Glutamatergic neuron (in vitro differentiated cells): ENCODE measurements at regions not wholly inside any gene's neighbourhood (a gene's known extent, or its start where the extent isn't known, plus 50 kb on each side); places are given as distances from the start of the nearest gene placed in this dataset.
A peak's percentile ranks its signal among the peaks of the same experiment; 100 is the strongest.

Source experiments
- DNase-seq: peaks from one replicate; pipeline ENCODE4 v3.0.0; 2022
- H3K27ac Mint-ChIP-seq: one replicate; pipeline ENCODE4 v1.8.0; 2020; ENCODE audit warnings: mild to moderate bottlenecking, mixed read lengths, inconsistent platforms; ENCODE audit not compliant: unreplicated experiment
- H3K27me3 Mint-ChIP-seq: one replicate; pipeline ENCODE4 v1.8.0; 2020; ENCODE audit warnings: mild to moderate bottlenecking, moderate library complexity, mixed read lengths, inconsistent platforms; ENCODE audit not compliant: unreplicated experiment
- H3K36me3 Mint-ChIP-seq: one replicate; pipeline ENCODE4 v1.8.0; 2020; ENCODE audit warnings: mild to moderate bottlenecking, mixed read lengths, inconsistent platforms; ENCODE audit not compliant: unreplicated experiment
- H3K4me1 Mint-ChIP-seq: one replicate; pipeline ENCODE4 v1.8.0; 2020; ENCODE audit warnings: mild to moderate bottlenecking, low read depth, mixed read lengths, inconsistent platforms; ENCODE audit not compliant: unreplicated experiment
- H3K4me3 Mint-ChIP-seq: one replicate; pipeline ENCODE4 v1.8.0; 2020; ENCODE audit warnings: mild to moderate bottlenecking, mixed read lengths, inconsistent platforms; ENCODE audit not compliant: unreplicated experiment
- H3K9me3 Mint-ChIP-seq: one replicate; pipeline ENCODE4 v1.8.0; 2020; ENCODE audit warnings: mild to moderate bottlenecking, moderate library complexity, mixed read lengths, inconsistent platforms; ENCODE audit not compliant: unreplicated experiment
- TF ChIP-seq, protein P1 (sequence below): fragments of 200-600 bp; sonication (generic); IDR thresholded peaks from one replicate; pipeline ENCODE4 v1.5.0; 2021; ENCODE audit not compliant: partially characterized antibody, unreplicated experiment

DNA sequence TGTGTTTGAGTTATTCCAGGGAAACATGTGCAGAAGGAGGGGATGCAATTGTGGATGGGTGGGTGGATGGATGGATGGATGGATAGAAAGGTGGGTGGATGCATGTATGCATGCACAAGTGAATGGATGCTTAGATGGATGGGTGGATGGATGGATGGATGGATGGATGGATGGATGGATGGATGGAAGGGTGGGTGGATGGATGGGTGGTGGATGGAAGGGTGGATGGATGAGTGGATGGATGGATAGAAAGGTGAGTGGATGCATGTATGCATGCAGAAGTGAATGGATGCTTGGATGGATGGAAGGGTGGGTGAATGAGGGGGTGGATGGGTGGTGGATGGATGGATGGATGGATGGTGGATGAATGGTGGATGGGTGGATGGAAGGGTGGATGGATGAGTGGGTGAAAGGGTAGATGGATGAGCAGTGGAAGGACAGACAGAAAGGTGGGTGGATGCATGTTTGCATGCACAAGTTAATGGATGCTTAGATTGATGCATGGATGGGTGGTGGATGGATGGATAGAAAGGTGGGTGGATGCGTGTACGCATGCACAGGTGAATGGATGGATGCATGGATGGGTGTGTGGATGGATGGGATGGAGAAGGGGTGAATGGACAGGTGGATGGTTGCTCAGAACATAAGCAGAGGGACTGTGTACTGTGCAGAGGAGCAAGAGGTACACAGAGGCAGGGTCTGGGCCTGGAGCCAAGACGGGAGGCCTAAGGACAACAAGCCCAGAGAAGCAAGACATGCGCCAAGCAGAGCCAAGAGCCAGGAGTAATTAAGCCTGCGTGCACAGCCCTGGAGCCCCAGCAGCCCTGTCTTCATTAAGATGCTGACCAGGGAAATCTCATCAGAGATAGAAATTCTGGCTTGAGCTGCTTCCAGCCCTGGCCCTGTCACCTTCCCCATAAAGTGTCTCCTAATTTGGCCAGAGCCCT is 84.6 kb upstream of the PPP1R26 start:
- Mint-ChIP-seq H3K4me1 (no peaks in the 10 kb centered on the region), H3K4me3 (peak overlapping the region; percentile 16), H3K36me3 (peaks cover 8% of the 10 kb centered on the region), H3K27ac (peak overlapping the region; percentile 34), H3K9me3 (peaks cover 7% of the 10 kb centered on the region), H3K27me3 (peaks cover 7% of the 10 kb centered on the region)
- TF ChIP-seq, protein P1, sequence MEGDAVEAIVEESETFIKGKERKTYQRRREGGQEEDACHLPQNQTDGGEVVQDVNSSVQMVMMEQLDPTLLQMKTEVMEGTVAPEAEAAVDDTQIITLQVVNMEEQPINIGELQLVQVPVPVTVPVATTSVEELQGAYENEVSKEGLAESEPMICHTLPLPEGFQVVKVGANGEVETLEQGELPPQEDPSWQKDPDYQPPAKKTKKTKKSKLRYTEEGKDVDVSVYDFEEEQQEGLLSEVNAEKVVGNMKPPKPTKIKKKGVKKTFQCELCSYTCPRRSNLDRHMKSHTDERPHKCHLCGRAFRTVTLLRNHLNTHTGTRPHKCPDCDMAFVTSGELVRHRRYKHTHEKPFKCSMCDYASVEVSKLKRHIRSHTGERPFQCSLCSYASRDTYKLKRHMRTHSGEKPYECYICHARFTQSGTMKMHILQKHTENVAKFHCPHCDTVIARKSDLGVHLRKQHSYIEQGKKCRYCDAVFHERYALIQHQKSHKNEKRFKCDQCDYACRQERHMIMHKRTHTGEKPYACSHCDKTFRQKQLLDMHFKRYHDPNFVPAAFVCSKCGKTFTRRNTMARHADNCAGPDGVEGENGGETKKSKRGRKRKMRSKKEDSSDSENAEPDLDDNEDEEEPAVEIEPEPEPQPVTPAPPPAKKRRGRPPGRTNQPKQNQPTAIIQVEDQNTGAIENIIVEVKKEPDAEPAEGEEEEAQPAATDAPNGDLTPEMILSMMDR = no peak
- no peak for DNase-seq

DNA sequence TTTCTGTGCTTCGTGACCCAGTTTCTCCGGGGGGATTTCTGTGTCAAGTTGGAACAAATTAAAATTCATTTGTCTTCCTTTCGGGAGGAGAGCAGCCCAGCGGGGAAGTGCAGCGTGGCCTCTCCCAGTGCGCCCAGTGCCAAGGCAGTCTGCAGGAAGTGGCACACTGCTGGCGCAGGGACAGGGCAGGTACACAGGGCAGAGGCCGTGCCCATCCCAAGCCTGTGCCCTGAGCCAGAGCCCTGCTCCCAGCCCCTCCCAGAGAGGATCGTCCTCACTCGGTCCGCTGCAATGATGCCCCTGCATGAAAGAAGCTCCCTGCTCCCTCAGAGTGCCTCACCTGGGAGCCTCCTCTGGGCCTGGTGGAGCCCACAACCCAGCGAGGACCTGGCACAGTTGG is 82.4 kb upstream of the PPP1R26 start:
- peaks cover 8% of the 10 kb centered on the region for H3K36me3 Mint-ChIP-seq
- no peaks in the 10 kb centered on the region for H3K4me1 Mint-ChIP-seq
- DNase-seq = no peak
- TF ChIP-seq, protein P1 = no peak
- H3K9me3 Mint-ChIP-seq = peaks cover 6% of the 10 kb centered on the region
- H3K27ac Mint-ChIP-seq = no peak overlapping the region
- H3K4me3 Mint-ChIP-seq = no peak overlapping the region
- H3K27me3 Mint-ChIP-seq = peaks cover 7% of the 10 kb centered on the region

DNA sequence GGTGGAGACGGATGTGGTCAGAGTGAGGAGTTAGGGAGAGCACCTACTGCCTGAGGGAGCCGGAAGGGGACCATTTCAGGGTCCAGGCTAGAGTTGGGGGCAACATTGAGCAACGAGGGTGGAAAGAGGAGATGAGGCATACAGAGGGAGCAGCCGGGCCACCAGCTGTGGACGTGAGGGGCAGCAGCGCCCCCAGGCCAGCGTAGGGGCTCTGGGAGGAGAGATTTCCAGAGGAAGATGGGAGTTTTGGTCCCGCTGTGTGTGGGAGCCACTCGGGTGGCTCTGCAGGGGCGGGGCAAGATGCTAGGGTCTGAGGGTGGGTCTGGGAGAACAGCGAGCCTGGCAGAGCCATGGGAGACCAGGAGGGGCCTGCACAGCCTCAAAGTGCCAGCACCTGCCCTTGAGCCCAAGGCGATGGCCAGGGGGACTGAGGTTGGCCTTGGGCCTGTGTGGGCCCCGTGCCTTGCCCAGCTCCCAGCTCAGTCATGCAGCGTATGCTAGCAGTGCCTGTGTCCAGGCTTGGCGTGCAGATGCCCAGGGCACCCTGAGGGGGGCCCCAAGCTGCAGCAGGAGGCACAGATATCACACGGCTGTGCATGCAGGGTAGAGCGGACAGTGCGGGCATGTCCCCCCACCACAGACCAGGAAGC is 80.5 kb upstream of the PPP1R26 start:
- no peak for DNase-seq
- H3K4me1 Mint-ChIP-seq = no peaks in the 10 kb centered on the region
- H3K36me3 Mint-ChIP-seq = peaks cover 8% of the 10 kb centered on the region
- no peak overlapping the region for H3K27ac Mint-ChIP-seq
- H3K9me3 Mint-ChIP-seq = peaks cover 6% of the 10 kb centered on the region
- peaks cover 7% of the 10 kb centered on the region for H3K27me3 Mint-ChIP-seq
- TF ChIP-seq, protein P1 = no peak
- H3K4me3 Mint-ChIP-seq = no peak overlapping the region

DNA sequence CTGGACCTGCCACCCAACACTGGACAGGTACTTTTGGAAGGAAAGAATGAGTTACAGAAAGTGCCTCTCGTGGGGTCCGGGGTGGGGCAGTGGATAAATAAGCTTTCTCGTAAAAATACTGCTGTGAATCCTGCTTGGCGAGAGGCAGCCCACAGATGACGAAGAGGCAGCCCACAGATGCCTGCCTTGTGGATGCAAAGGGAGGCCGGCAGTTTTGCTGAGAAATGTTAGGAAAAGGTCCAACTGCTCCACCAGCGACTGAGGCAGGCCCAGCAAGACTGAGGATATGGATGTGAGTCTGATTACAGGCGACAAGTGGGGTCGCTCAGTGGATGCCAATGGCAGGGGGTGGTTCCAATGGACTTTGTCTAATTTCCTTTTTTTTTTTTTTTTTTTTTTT is 79.1 kb upstream of the PPP1R26 start:
- H3K27ac Mint-ChIP-seq = no peak overlapping the region
- TF ChIP-seq, protein P1 = no peak
- H3K4me1 Mint-ChIP-seq = no peaks in the 10 kb centered on the region
- peaks cover 4% of the 10 kb centered on the region for H3K27me3 Mint-ChIP-seq
- H3K36me3 Mint-ChIP-seq = no peaks in the 10 kb centered on the region
- no peak overlapping the region for H3K4me3 Mint-ChIP-seq
- H3K9me3 Mint-ChIP-seq = peaks cover 2% of the 10 kb centered on the region
- no peak for DNase-seq

DNA sequence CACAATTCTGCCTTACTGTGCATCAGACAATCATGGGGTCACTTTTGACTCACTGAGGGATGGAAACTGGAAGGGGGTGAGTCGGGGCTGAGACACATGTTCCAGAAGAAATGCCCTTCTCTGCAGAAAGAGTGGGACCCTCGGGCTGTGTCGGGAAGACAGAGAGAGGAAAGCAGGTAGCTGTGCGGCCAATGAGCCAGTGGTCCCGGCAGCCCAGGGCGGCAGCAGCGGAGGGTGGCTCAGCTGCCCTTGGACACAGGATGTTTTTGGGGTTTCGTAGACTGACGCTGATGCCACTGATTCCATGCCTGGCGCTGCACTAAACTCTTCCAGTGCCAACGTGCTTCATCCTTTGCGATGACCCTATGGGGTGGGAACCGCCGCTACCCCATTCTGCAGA is 78.4 kb upstream of the PPP1R26 start:
- TF ChIP-seq, protein P1 = no peak
- peaks cover 4% of the 10 kb centered on the region for H3K27me3 Mint-ChIP-seq
- no peaks in the 10 kb centered on the region for H3K36me3 Mint-ChIP-seq
- no peaks in the 10 kb centered on the region for H3K4me1 Mint-ChIP-seq
- H3K27ac Mint-ChIP-seq = no peak overlapping the region
- no peak overlapping the region for H3K4me3 Mint-ChIP-seq
- DNase-seq = no peak
- no peaks in the 10 kb centered on the region for H3K9me3 Mint-ChIP-seq
